GM21825 (cell line): ENCODE measurements at regions not wholly inside any gene's neighbourhood (a gene's known extent, or its start where the extent isn't known, plus 50 kb on each side); places are given as distances from the start of the nearest gene placed in this dataset.

Experiments
- ATAC-seq: cut with Tn5 transposase; IDR thresholded peaks from one replicate; pipeline ENCODE4 v1.9.1; 2021; ENCODE audit warnings: mild to moderate bottlenecking, moderate library complexity; ENCODE audit not compliant: unreplicated experiment

GRCh38 chr1:235011599-235012435 is 116.8 kb downstream of the TOMM20 start:
- peak; percentile 71 for ATAC-seq

DNA sequence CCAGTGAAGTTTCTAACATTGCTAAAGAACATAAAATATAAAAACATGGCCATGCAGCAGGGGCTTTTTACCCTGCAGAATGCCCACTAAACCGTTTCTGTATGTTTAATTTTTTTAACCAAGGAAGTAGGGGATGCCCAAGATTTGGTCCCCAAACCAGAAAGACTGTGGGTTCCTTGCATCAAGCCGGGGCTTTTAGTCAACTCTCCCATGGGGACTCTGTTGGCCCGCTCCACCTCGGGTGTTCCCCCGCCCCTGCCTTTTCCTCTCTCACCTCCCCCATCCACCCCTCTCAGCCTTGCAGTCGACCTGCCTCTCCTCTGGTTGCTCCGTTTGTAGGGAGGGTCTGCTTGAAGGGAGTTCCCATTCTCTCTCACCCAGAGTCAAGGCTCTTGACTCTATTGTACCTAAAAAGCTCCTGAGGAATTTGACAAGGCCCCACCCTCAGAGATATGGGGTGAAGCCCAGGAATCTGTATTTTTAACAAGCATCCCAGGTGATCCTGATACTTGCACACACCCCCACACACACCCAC is 117.5 kb downstream of the TOMM20 start:
- peak; percentile 19 for ATAC-seq

DNA sequence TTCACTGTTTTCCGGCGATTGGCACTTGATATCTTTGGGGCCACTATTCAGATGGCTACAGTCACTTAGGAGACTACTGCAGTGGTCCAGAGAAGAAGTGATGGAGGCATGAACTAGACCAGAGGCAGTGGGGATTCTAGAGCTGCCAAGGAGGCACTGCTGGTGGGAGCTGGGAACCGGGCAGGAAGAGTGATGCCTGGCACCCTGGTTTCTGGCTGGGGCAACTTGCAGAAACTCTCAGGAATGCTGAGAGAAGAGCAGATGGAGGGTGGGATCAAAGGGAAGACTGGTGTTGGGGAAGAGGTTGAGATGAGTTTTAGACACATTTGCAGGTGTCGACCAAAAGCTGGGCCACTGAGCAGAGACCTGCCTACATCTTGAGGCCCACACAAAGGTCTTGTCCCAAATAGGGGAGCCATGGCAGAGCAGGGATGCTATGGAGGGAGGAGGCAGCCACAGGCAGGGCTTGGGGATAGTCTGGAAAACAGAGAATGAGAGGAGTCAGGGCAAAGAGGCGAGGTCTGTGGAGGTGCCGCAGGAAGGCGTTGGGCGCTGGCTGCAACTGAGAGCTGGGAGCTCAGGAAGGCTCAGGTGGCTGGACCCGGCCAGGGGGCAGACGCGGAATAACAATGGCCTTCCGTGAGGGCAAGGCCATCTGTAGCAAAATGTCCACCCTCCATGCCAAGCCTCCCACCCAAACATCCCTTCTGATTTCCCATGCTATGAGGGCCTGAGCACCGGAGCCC is 118.9 kb downstream of the TOMM20 start:
- ATAC-seq = no peak

DNA sequence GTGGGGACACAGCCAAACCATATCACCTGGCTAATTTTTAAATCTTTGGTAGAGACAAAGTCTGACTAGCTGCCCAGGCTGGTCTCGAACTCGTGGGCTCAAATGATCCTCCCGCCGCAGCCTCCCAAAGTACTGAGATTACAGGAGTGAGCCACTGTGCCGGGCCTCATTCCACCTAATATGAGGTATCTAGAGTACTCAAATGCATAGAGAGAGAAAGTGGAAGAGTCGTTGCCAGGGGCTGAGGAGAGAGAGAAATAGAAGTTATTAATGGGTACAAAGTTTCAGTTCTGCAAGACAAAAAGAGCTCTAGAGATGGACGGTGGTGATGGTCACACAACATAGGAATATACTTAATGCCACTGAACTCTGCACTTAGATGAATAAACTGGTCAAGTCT is 119.6 kb downstream of the TOMM20 start:
- no peak for ATAC-seq

DNA sequence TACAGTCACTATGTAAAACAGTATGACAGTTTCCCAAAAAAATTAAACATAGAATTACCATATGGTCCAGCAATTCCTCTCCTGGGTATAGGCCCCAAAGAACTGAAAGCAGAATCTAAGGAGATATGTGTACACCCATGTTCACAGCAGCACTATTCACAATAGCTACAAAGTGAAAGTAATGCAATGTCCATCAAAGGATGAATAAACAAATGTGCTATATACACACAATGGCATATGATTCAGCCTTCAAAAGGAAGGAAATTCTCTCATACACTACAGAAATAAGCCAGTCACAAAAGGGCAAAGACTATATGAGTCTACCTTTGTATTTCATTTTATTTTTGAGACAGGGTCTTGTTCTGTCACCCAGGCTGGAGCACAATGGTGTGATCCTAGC is 120.4 kb downstream of the TOMM20 start:
- no peak for ATAC-seq

DNA sequence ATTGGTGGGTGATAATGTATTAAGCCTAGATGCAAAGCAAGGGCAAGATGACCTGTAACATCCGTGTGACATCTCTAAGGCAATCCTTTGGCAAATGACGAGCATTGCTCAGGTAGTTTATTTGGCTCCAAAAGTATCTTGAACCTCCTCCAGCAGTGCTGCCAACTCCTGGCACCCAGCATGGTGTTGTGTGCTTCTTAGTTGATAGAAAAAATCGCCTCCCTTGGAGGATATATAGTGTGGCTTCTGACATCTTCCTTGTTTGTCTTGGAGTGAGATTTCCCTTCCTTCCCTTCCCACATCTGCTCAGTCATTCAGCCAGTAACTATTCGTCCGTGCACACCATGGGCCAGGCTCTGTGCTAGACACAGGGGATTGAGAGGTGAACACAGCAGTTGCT is 121.8 kb downstream of the TOMM20 start:
- no peak for ATAC-seq

DNA sequence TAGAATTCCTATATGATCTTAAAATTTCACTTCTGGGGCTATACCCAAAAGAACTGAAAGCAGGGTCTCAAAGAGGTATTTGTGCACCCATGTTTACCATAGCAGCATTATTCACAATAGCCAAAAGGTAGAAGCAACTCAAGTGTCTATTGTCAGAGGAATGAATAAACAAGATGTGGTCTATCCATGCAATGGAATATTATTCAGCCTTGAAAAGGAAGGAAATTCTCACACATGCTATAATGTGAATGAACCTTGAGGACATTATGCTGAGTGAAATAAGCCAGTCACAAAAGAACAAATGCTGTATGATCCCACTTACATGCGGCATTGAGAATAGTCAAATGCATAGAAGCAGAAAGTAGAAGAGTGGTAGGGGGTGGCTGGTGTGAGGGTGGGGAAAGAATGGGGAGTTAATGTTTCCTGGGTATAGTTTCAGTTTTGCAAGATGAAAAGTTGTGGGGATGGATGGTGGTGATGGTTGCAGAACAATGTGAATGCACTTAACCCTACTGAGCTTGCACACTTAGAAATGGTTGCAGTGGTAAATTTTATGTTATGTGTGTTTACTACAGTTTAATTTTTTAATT is 122.4 kb downstream of the TOMM20 start:
- no peak for ATAC-seq

GRCh38 chr1:235004840-235005391 is 123.7 kb downstream of the TOMM20 start:
- ATAC-seq = no peak

DNA sequence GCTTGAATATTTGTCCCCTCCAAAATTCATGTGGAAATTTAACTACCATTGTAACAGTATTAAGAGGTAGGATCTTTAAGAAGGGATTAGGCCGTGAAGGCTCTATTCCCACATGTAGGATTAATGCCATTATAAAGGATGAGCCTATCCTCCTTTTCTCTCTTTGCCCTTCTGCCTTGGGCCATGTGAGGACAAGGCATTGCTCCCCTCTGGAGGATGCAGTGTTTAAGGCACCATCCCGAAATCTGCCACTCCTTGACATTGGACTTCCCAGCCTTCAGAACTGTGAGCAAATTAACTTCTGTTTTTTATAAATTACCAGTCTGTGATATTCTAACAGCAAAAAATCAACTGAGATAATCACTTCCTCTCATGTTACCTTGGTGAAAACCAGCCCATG is 124.4 kb downstream of the TOMM20 start:
- no peak for ATAC-seq

DNA sequence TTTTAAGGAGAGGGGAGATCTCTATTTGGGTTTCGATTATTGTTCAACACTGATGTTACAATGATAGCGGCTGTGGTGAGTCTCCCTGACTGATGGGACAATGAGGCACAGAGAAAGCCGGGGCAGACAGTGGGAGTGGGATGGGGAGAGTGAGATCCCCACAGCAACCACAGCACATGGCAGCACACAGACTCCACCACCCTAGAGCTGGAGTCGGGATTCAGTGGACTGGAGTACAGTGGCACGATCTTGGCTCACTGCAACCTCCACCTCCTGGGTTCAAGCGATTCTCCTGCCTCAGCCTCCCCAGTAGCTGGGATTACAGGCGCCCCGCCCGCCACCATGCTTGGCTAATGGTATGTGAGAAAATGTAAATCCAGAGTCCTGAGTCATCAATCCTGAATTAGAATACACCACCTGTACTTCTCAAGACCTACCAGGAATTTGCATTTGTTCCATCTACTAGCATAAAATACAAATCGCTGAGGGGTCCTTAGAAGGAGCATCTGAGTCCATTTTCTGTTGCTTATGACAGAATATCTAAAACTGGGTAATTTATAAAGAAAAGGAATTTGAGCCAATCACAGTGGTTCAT is 125.8 kb downstream of the TOMM20 start:
- ATAC-seq = no peak

DNA sequence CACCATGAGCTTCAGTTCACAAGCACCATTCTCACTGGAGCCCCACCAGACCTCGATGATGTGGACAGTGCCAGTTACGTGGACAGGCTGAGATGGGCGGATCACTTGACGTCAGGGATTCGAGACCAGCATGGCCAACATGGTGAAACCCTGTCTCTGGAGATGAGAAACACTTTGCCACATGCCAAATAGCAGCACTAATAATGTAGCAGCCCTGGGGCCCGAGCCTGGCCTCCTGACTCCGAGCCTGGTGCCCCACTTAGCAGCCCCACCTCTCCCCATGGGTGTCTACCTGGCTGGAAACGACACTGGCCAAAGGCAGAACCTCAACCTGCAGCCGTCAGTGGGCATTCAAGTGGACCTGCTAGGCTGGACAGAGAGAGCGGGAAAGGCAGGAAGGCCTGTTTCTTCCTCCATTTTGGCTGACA is 129.1 kb downstream of the TOMM20 start:
- no peak for ATAC-seq

DNA sequence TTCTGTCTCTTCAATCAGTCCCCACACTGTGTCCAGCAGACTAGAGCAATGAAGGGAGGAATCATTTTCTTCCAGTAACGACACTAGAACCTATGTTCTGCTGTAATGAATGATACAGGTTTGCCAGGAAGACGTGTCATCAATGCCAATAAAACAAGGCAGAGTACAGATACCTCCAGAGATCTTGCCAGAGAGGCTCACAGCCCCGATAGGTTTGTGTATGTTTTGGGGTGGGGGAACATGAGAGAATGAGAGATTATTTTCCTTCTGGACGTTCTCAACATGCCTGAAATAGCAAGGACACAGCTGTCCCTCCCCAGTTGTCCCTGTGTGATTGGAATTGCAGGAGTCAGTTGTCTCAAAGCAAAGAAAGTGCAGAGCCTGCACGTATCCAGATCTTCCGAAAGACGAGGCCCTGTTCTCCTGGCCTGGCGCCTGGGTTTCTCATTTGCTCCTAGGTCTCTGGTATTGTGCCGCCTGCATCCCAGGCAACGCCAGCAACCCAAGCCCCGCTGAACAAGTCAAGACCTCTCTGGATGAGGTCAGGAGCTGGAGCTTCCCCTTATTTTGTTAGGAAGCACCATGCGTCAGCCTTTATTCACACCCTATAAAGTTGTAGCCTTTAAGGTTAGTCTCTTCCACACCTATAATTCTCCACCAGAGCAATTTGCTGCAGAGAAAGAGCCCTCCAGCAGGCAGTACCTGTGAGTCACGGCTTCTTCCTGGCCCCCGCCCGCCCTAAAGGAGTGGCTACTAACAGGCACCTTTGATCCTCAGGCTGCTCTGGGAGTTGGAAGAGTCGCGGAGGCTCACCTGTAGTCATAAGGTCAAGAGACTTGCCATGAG is 130.5 kb downstream of the TOMM20 start:
- ATAC-seq = no peak

GRCh38 chr1:234997201-234997895 is 131.3 kb downstream of the TOMM20 start:
- ATAC-seq = no peak

- no peak for ATAC-seq
These were observed 132.3 kb downstream of the TOMM20 start for GRCh38 chr1:234996245-234996757.

DNA sequence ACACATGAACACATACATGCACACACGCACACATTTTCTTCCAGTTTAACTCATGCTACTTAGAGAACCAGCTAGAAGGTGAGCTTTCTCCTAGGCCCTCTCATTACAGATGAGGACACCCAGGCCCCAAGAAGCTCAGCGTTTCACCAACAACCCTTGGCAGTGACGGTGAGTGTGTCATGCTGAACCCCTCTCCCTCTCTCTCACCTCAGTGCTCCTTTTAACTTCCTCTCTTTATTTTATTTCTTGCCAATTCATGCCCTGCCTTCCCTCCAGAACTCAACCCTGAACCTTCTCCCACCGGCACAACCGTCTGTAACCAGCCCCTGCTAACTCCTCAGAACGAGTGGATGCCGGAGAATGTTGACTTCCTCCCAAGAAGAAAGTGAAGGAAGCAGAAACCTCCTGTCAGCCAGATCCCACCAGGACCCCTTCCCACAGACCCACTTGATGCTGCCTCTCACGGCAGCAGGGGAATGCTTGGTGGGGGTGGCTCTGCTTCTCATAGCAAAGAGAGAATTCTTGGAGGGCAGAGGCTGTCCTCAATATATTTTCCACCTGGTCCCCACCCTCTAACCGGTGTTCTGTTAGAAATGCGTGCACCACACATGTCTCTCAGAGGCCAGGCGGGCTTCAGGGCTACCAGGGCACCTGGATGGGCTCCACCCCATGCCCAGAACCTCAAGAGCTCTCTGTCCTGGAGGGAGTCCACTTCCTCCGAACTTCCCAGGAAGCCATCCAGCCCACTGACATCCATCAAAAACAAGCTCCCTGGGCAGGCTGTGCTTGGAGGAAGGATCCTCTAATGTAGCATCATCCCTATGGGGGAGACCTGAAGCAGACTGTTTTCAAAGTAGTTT is 134.0 kb downstream of the TOMM20 start:
- ATAC-seq = no peak

DNA sequence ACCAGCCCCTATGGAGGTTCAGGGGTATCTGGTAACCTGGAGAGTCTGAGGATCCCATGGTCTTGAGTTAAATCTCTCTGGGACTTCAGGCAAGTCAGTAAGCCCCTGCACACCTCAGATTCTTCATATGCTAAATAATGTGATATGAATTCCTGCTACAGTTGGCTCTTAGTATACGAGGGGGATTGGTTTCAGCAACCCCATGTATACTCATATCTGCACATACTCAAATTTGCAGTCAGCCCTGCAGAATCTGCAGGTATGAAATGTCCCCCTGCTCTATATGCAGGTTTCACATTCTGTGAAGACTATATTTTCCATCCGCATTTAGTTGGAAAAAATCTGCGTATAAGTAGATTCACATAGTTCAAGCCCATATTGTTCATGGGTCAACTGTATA is 136.6 kb downstream of the TOMM20 start:
- ATAC-seq = no peak

DNA sequence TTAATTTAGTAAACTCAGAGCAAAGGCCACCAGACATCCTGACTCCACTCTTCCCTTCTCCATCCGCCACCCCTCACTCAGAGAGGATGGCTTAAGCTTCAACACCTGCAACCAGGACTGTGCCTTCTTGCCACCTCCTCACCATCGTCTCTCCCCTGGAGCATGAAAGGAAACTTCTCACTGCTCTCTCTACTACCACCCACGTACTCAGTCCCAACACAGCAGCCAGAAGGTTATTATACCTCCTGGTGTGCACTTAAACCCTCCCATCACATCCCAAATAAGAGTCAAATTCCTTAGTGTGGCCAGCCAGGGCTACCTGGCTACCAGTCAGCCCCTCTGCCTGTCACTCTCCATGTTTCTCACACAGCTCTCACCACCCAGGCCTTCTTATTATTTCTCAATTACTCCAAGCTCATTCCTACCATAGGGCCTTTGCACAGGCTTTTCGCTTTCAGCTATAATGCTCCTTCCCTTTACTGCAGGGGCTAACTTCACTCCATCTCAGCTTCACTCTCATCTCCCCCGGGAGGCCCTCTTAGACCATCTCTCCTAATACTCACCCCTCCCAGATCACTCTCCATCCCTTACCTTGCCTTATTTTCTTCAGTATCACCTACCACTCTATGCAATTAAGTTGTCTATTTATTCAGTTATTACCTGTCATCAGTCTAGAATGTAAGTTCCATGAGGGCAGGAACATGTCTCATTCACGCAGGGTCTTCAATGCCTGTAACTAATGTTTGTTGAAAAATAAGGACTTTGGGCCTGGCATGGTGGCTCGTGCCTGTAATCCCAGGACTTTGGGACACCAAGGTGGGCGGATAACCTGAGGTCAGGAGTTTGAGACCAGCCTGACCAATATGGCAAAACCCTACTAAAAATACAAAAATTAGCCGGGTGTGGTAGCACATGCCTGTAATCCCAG is 137.5 kb downstream of the TOMM20 start:
- no peak for ATAC-seq
